GM21526 (cell line): ENCODE measurements at regions not wholly inside any gene's neighbourhood (a gene's known extent, or its start where the extent isn't known, plus 50 kb on each side); places are given as distances from the start of the nearest gene placed in this dataset.

ENCODE experiments used
- ATAC-seq: cut with Tn5 transposase; IDR thresholded peaks from one replicate; pipeline ENCODE4 v1.9.1; 2021; ENCODE audit warnings: moderate library complexity; ENCODE audit not compliant: unreplicated experiment, low FRiP score

DNA sequence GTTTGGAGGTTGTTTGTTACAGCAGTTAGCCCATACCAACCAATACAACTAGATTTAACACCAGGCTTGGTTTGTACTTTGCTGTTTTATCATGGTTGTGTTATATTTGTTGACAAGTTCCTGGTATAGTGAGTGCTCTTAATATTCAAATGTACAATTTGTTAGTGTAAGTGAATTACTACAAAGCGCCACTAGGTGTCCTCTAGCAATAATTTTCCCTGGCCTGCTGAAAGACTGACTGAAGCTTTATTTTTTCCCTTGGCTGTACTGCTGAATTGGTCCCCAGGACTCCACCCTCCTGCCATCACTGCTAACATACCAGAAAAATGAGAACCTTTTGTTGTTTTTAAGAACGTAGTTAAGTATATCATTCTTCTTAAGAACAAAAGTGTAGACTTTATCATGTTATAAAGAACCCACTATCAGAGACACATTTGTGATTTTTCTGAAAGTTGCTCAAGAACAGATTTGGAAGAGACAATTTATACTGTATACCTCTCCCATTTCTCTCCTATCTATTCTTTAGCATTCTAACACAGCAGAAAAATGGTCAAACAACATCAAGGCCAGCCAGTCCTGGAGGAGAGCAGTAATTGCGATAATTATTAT, 75.3 kb upstream of the FAR2 start:
- ATAC-seq: peak; percentile 87

DNA sequence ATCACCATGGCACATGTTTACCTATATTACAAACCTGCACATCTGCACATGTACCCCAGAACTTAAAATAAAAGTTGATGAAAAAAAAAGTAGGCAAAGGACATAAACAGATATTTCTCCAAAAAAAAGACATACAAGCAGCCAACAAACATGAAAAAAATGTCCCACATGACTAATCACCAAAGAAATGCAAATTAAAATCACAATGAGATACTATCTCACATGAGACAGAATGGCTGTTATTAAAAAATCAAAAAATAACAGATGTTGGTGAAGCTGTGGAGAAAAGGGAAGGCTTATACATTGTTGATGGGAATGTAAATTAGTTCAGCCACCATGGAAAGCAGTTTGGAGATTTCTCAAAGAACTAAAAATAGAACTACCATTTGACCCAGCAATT, 68.0 kb upstream of the FAR2 start:
- ATAC-seq: no peak

- ATAC-seq: no peak
Observed at GRCh38 chr12:29082522-29082921, 66.6 kb upstream of the FAR2 start.

DNA sequence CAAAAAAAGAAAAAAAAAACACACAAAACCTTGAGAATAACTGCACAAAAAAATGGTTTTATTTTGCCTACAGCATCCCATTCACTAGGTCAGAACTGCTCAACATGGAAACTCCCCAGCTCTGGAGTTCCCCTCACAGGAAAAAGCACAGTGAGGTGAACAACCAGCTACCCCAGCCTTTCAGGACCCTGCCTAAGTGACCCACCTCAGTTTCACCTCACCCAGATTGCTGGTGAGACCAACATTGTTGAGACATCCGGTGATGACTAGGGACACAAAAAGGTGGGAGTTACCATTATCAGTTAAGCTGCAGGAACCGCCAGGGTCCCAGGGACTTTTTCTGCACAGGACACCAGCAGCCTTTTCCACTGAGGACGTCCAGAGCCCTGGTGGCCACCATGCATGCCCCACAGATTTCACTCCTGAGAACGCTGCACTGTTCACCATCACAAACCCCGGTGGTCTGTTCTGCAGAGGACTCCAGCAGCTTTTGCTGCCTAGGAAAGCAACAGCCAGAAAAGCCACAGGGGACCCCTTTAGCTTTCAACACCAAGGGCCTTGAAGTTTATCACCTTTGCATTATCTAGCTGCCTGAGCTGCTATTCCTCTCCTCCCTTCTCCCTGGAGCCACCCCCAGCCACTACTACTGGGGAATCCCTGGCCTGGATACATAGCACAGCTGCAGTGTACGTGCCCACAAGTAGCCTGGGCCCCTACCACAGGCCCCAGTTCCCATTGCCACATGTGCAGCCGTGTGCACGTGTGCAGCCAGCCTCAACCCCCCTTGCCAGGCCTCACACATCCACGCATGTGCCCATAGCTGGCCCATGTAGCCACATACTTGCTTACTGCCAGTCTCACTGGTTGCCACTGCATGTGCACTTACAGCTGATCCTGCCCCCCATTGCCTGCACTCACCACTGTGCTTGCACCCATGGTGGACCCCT, 62.5 kb upstream of the FAR2 start:
- ATAC-seq: no peak

GRCh38 chr12:29088611-29089219, 60.4 kb upstream of the FAR2 start:
- ATAC-seq: no peak
